ENCODE measurements at regions not wholly inside any gene's neighbourhood (a gene's known extent, or its start where the extent isn't known, plus 50 kb on each side); places are given as distances from the start of the nearest gene placed in this dataset.

DNA sequence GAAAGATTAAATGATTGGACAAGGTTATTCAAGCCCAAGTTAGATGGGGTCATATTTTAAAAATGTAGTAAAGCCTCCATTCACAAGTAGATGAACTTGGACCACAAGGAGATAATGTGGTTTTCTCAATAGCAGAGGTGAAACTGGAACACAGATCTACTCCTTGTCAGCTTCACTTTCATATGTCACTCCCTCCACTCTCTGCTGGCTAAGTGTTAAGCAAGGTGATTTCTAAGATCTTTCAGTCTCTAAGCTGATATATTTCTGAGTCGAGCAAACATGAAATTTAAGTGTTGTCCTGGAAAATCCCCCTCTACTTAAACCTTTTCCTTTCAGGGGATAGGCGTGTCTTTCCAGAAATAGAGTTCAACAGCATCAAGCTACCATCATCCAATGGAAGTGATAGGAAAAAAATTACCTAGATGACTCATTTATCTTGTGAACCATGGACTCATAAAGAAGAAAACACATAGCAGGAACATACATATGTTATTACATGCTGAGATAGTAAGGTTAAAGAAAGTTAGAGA, 275.0 kb downstream of the PTEN start:
- Histone ChIP-seq H3K9ac (ENCODE audit: low read length in 5 of 5) (no peak overlapping the region), H3K27me3 (ENCODE audit: control insufficient read depth in 5 of 5, insufficient read depth in 4 of 5, low read length in 5 of 5) (no peaks in the 10 kb centered on the region), H3K27ac (ENCODE audit: low read depth, low read length) (no peak overlapping the region), H3K36me3 (ENCODE audit: control insufficient read depth in 5 of 5, insufficient read depth in 5 of 5, low read length in 5 of 5) (no peaks in the 10 kb centered on the region), H3K9me3 (ENCODE audit: control insufficient read depth in 5 of 5, low read length in 5 of 5) (no peaks in the 10 kb centered on the region), H3K4me3 (ENCODE audit: low read depth in 1 of 5, low read length in 5 of 5) (no peak overlapping the region), H3K4me1 (ENCODE audit: control insufficient read depth in 5 of 5, insufficient read depth in 5 of 5, low read length in 5 of 5) (peaks cover 0 to 23% (median 9%) of the 10 kb centered on the region in 5 donors)

DNA sequence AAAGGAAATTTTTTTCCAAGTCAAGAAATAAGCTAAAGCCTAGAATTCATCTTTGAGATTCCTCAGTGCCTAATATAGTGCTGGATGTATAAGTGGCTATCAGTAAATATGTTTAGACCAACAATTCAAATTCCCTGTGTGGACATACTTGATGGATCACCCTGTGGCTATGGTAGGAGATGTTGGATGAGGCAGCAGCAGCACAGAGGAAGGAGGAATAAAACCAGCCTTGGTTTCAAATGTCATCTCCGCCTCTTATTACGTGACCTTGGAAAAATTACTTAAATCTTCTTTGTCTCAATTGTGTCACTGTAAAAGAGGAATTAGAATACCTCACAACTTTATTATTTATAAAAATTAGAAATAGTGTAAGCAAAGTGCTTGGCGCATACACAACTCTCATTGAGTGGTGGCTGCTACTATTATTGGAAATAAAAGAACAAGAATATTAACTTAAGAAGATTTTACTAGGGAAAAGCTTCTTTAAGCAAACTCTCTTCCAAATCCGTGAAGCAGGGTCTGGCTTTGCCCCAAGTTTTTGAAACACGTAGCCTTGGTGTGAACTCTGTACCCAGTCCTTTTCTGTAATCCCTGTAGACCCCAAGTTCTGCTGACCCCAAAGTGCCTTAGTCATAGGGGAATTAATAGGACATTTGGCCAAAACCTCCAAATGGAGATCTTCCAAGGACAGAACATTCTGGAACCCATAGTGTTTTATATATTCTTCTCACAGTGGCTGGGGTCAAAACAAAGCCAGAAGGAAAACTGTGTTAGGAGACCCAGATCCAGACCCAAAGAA, 283.8 kb downstream of the PTEN start:
- no peaks in the 10 kb centered on the region for H3K9me3 ChIP-seq (ENCODE audit: control insufficient read depth in 5 of 5, low read length in 5 of 5)
- H3K27me3 ChIP-seq (ENCODE audit: control insufficient read depth in 5 of 5, insufficient read depth in 4 of 5, low read length in 5 of 5): no peaks in the 10 kb centered on the region
- peaks cover 3 to 23% (median 14%) of the 10 kb centered on the region in 5 donors for H3K4me1 ChIP-seq (ENCODE audit: control insufficient read depth in 5 of 5, insufficient read depth in 5 of 5, low read length in 5 of 5)
- peak overlapping the region in 2 of 5 donors; percentile 49 to 75 for H3K9ac ChIP-seq (ENCODE audit: low read length in 5 of 5)
- no peaks in the 10 kb centered on the region for H3K36me3 ChIP-seq (ENCODE audit: control insufficient read depth in 5 of 5, insufficient read depth in 5 of 5, low read length in 5 of 5)
- H3K4me3 ChIP-seq (ENCODE audit: low read depth in 1 of 5, low read length in 5 of 5): no peak overlapping the region
- H3K27ac ChIP-seq (ENCODE audit: low read depth, low read length): peak overlapping the region; percentile 80

DNA sequence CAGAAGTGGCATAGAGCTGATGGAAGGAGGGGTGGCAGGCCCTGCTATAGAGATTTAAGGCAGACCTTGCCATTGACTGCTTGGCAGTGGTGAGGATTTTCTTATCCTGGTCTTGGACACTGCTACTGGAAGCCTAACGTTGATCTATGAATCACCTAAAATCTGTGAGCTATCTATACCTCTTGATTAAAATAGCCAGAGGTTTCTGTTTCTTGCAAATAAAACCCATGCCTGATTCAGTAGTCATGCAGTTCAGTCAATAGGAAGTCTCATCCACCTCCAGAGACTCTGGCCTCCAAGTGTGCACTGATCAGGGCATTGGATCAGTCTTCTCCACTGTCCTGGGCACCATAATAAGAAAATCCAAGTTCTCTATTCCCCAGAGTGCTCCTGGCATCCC, 286.5 kb downstream of the PTEN start:
- no peak overlapping the region for H3K9ac ChIP-seq (ENCODE audit: low read length in 5 of 5)
- H3K9me3 ChIP-seq (ENCODE audit: control insufficient read depth in 5 of 5, low read length in 5 of 5): no peaks in the 10 kb centered on the region
- H3K4me3 ChIP-seq (ENCODE audit: low read depth in 1 of 5, low read length in 5 of 5): no peak overlapping the region
- no peak overlapping the region for H3K27ac ChIP-seq (ENCODE audit: low read depth, low read length)
- no peaks in the 10 kb centered on the region for H3K27me3 ChIP-seq (ENCODE audit: control insufficient read depth in 5 of 5, insufficient read depth in 4 of 5, low read length in 5 of 5)
- H3K36me3 ChIP-seq (ENCODE audit: control insufficient read depth in 5 of 5, insufficient read depth in 5 of 5, low read length in 5 of 5): no peaks in the 10 kb centered on the region
- peaks cover 3 to 23% (median 19%) of the 10 kb centered on the region in 5 donors for H3K4me1 ChIP-seq (ENCODE audit: control insufficient read depth in 5 of 5, insufficient read depth in 5 of 5, low read length in 5 of 5)

DNA sequence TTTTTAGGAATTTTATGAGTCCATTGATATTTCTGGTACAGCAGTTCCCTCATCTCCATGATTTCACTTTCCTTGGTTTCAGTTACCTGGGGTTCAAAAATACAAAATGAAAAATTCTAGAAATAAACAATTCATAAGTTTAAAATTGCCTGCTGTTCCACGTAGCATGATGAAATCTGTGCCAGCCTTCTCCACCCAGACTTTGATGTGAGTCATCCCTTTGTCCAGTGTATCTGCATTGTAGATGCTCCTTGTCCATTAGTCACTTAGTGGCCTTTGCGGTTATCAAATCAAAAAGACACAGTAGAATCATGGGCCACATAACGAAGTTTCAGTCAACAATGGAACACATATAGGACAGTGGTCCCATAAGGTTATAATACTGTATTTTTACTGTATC, 286.9 kb downstream of the PTEN start:
- no peak overlapping the region for H3K27ac ChIP-seq (ENCODE audit: low read depth, low read length)
- no peak overlapping the region for H3K4me3 ChIP-seq (ENCODE audit: low read depth in 1 of 5, low read length in 5 of 5)
- no peak overlapping the region for H3K9ac ChIP-seq (ENCODE audit: low read length in 5 of 5)
- no peaks in the 10 kb centered on the region for H3K27me3 ChIP-seq (ENCODE audit: control insufficient read depth in 5 of 5, insufficient read depth in 4 of 5, low read length in 5 of 5)
- H3K4me1 ChIP-seq (ENCODE audit: control insufficient read depth in 5 of 5, insufficient read depth in 5 of 5, low read length in 5 of 5): peaks cover 3 to 23% (median 19%) of the 10 kb centered on the region in 5 donors
- H3K36me3 ChIP-seq (ENCODE audit: control insufficient read depth in 5 of 5, insufficient read depth in 5 of 5, low read length in 5 of 5): no peaks in the 10 kb centered on the region
- no peaks in the 10 kb centered on the region for H3K9me3 ChIP-seq (ENCODE audit: control insufficient read depth in 5 of 5, low read length in 5 of 5)

DNA sequence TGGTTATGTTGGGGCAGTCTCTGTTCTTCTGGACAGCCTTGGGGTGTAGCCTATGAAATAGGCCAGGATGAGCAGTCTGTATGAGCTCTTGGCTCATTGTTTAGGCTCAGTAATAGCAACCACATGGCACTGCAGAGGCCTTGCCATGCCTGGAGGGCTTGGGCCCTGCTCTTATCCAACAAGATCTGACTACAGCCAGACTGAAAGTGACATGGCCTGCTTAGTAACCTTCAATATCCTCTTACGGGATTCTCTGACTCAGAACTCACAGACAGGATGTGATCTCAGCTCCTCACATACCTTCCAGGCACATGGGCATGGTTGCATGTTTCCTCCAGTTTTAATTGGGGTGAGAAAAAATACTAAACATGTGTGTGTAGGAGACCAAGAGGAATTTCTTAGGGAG, 289.3 kb downstream of the PTEN start:
- Histone ChIP-seq H3K4me1 (ENCODE audit: control insufficient read depth in 5 of 5, insufficient read depth in 5 of 5, low read length in 5 of 5) (peaks cover 0 to 13% (median 9%) of the 10 kb centered on the region in 5 donors), H3K27ac (ENCODE audit: low read depth, low read length) (no peak overlapping the region), H3K9me3 (ENCODE audit: control insufficient read depth in 5 of 5, low read length in 5 of 5) (no peaks in the 10 kb centered on the region), H3K36me3 (ENCODE audit: control insufficient read depth in 5 of 5, insufficient read depth in 5 of 5, low read length in 5 of 5) (no peaks in the 10 kb centered on the region), H3K4me3 (ENCODE audit: low read depth in 1 of 5, low read length in 5 of 5) (no peak overlapping the region), H3K27me3 (ENCODE audit: control insufficient read depth in 5 of 5, insufficient read depth in 4 of 5, low read length in 5 of 5) (no peaks in the 10 kb centered on the region), H3K9ac (ENCODE audit: low read length in 5 of 5) (no peak overlapping the region)

GRCh38 chr10:88154596-88155250, 291.3 kb downstream of the PTEN start:
- no peaks in the 10 kb centered on the region for H3K27me3 ChIP-seq (ENCODE audit: control insufficient read depth in 5 of 5, insufficient read depth in 4 of 5, low read length in 5 of 5)
- H3K4me1 ChIP-seq (ENCODE audit: control insufficient read depth in 5 of 5, insufficient read depth in 5 of 5, low read length in 5 of 5): peaks cover 0 to 24% (median 16%) of the 10 kb centered on the region in 5 donors
- no peak overlapping the region for H3K4me3 ChIP-seq (ENCODE audit: low read depth in 1 of 5, low read length in 5 of 5)
- no peaks in the 10 kb centered on the region for H3K9me3 ChIP-seq (ENCODE audit: control insufficient read depth in 5 of 5, low read length in 5 of 5)
- H3K36me3 ChIP-seq (ENCODE audit: control insufficient read depth in 5 of 5, insufficient read depth in 5 of 5, low read length in 5 of 5): no peaks in the 10 kb centered on the region
- no peak overlapping the region for H3K27ac ChIP-seq (ENCODE audit: low read depth, low read length)
- no peak overlapping the region for H3K9ac ChIP-seq (ENCODE audit: low read length in 5 of 5)

DNA sequence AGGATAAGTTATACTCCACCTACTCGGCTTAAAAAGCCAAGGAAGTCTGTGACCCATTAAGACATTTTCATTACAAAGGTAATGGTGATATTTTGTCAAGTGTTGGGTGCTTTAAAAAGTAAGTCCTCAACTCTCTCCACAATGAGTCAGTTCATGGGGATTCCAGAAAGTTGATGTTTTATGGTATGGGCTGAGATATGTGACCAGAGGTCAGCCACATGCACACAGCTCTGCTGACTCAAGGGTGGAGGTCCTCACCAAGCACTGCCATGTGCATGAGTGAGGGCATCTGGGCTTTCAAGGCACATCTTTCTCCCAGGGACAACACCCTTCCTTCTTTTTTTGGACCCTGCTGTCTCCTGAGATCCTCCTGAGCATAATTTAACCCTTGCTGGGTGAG, 292.9 kb downstream of the PTEN start:
- Histone ChIP-seq H3K9ac (ENCODE audit: low read length in 5 of 5) (no peak overlapping the region), H3K27me3 (ENCODE audit: control insufficient read depth in 5 of 5, insufficient read depth in 4 of 5, low read length in 5 of 5) (no peaks in the 10 kb centered on the region), H3K27ac (ENCODE audit: low read depth, low read length) (no peak overlapping the region), H3K4me1 (ENCODE audit: control insufficient read depth in 5 of 5, insufficient read depth in 5 of 5, low read length in 5 of 5) (peaks cover 0 to 21% (median 16%) of the 10 kb centered on the region in 5 donors), H3K36me3 (ENCODE audit: control insufficient read depth in 5 of 5, insufficient read depth in 5 of 5, low read length in 5 of 5) (no peaks in the 10 kb centered on the region), H3K4me3 (ENCODE audit: low read depth in 1 of 5, low read length in 5 of 5) (no peak overlapping the region), H3K9me3 (ENCODE audit: control insufficient read depth in 5 of 5, low read length in 5 of 5) (no peaks in the 10 kb centered on the region)

- Histone ChIP-seq H3K27ac (ENCODE audit: low read depth, low read length) (peak overlapping the region; percentile 69), H3K27me3 (ENCODE audit: control insufficient read depth in 5 of 5, insufficient read depth in 4 of 5, low read length in 5 of 5) (no peaks in the 10 kb centered on the region), H3K4me1 (ENCODE audit: control insufficient read depth in 5 of 5, insufficient read depth in 5 of 5, low read length in 5 of 5) (peaks cover 0 to 21% (median 15%) of the 10 kb centered on the region in 5 donors), H3K4me3 (ENCODE audit: low read depth in 1 of 5, low read length in 5 of 5) (no peak overlapping the region), H3K9me3 (ENCODE audit: control insufficient read depth in 5 of 5, low read length in 5 of 5) (no peaks in the 10 kb centered on the region), H3K9ac (ENCODE audit: low read length in 5 of 5) (no peak overlapping the region), H3K36me3 (ENCODE audit: control insufficient read depth in 5 of 5, insufficient read depth in 5 of 5, low read length in 5 of 5) (no peaks in the 10 kb centered on the region)
These were observed 294.6 kb downstream of the PTEN start for GRCh38 chr10:88157981-88158465.

DNA sequence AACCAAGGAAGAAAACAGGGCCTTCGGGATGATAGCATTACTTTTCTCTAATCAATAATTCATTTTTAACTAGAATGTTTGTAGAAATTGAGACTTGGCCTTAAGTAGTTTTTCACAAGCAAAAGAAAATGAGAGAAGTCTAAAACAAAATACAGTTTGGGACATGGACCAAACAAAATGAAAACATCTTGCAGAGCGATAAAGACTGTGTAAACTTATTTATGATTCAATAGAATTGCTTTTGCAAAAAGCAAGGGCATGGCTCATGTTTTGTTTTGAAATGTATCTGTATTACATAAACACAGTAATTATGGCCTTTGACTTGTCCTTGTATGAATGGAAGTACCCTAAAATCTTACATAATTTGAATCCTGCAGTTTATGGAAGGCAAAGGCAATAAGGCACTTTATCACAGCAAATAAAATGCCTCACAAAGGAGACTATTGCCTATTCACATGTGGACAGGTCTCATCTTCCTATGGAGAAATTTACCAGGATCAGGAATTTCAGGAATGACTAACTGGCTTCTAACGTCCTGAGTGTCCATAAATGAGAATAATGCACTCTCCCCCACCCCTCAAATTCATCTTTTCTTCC, 295.2 kb downstream of the PTEN start:
- Histone ChIP-seq H3K27ac (ENCODE audit: low read depth, low read length) (peak overlapping the region; percentile 69), H3K9ac (ENCODE audit: low read length in 5 of 5) (no peak overlapping the region), H3K4me1 (ENCODE audit: control insufficient read depth in 5 of 5, insufficient read depth in 5 of 5, low read length in 5 of 5) (peaks cover 0 to 21% (median 15%) of the 10 kb centered on the region in 5 donors)

More for the DNA sequence above, 295.2 kb downstream of the PTEN start:
- H3K27me3 ChIP-seq (ENCODE audit: control insufficient read depth in 5 of 5, insufficient read depth in 4 of 5, low read length in 5 of 5): no peaks in the 10 kb centered on the region
- H3K36me3 ChIP-seq (ENCODE audit: control insufficient read depth in 5 of 5, insufficient read depth in 5 of 5, low read length in 5 of 5): no peaks in the 10 kb centered on the region
- H3K9me3 ChIP-seq (ENCODE audit: control insufficient read depth in 5 of 5, low read length in 5 of 5): no peaks in the 10 kb centered on the region
- H3K4me3 ChIP-seq (ENCODE audit: low read depth in 1 of 5, low read length in 5 of 5): no peak overlapping the region

All from subcutaneous abdominal adipose tissue (tissue), 5 donors.